SK-N-SH treated with all-trans-retinoic acid at 6 μM for 48 hours (cell line): ENCODE measurements at regions not wholly inside any gene's neighbourhood (a gene's known extent, or its start where the extent isn't known, plus 50 kb on each side); places are given as distances from the start of the nearest gene placed in this dataset.
"Not testable (repeated sequence)": the region's sequence is repeated elsewhere in the genome, so short reads cannot be mapped to it uniquely, and the experiment has no call there.

ENCODE experiments used
- ATAC-seq: fragments of 200-7000 bp; cut with Tn5 transposase; 3 replicates; pipeline ENCODE4 v1.9.1; 2020; ENCODE audit warnings: mild to moderate bottlenecking, moderate library complexity
- ARNTL ChIP-seq: fragments of 450-650 bp; formaldehyde crosslinking; IDR thresholded peaks from 2 replicates; pipeline ENCODE4 v1.5.0; 2020; ENCODE audit warnings: low read depth, mild to moderate bottlenecking, moderate library complexity, borderline replicate concordance
- BACH2 ChIP-seq: fragments of 250-450 bp; sonication (Bioruptor Pico); IDR thresholded peaks from 2 replicates; pipeline ENCODE4 v1.9.0; 2021; ENCODE audit warnings: mild to moderate bottlenecking, borderline replicate concordance
- CSDC2 ChIP-seq: fragments of 250-450 bp; sonication (Bioruptor Pico); IDR thresholded peaks from 2 replicates; pipeline ENCODE4 v1.5.0; 2020; ENCODE audit warnings: mild to moderate bottlenecking, moderate library complexity
- ESRRG ChIP-seq: fragments of 250-450 bp; sonication (Bioruptor Pico); IDR thresholded peaks from 2 replicates; pipeline ENCODE4 v1.6.1; 2021; ENCODE audit warnings: mild to moderate bottlenecking
- OSR1 ChIP-seq: fragments of 250-450 bp; sonication (Bioruptor Pico); IDR thresholded peaks from 2 replicates; pipeline ENCODE4 v1.8.0; 2022; ENCODE audit warnings: moderate library complexity, mild to moderate bottlenecking, inconsistent platforms
- PATZ1 ChIP-seq: fragments of 250-450 bp; sonication (Bioruptor Pico); IDR thresholded peaks from 2 replicates; pipeline ENCODE4 v1.8.0; 2020; ENCODE audit warnings: mild to moderate bottlenecking, moderate library complexity, borderline replicate concordance
- PPARA ChIP-seq: fragments of 250-450 bp; sonication (Bioruptor Pico); IDR thresholded peaks from 2 replicates; pipeline ENCODE4 v1.5.0; 2020; ENCODE audit warnings: mild to moderate bottlenecking, borderline replicate concordance
- RARB ChIP-seq: fragments of 250-450 bp; sonication (Bioruptor Pico); IDR thresholded peaks from 2 replicates; pipeline ENCODE4 v1.8.0; 2021; ENCODE audit warnings: mild to moderate bottlenecking, moderate library complexity
- SNAI2 ChIP-seq: fragments of 250-450 bp; sonication (Bioruptor Pico); IDR thresholded peaks from 2 replicates; pipeline ENCODE4 v1.5.0; 2020; ENCODE audit warnings: mild to moderate bottlenecking, moderate library complexity
- TCF4 ChIP-seq: fragments of 250-450 bp; sonication (Bioruptor Pico); IDR thresholded peaks from 2 replicates; pipeline ENCODE4 v1.8.0; 2021; ENCODE audit warnings: mild to moderate bottlenecking, moderate library complexity, borderline replicate concordance
- TOX ChIP-seq: fragments of 250-450 bp; sonication (Bioruptor Pico); IDR thresholded peaks from 2 replicates; pipeline ENCODE4 v1.8.0; 2021; ENCODE audit warnings: mild to moderate bottlenecking, moderate library complexity, borderline replicate concordance
- ZC3H10 ChIP-seq: fragments of 250-450 bp; sonication (Bioruptor Pico); IDR thresholded peaks from 2 replicates; pipeline ENCODE4 v1.5.1; 2021; ENCODE audit warnings: mild to moderate bottlenecking, moderate library complexity
- ZFP3 ChIP-seq: fragments of 250-450 bp; sonication (Bioruptor Pico); IDR thresholded peaks from 2 replicates; pipeline ENCODE4 v1.5.0; 2020; ENCODE audit warnings: mild to moderate bottlenecking, moderate library complexity
- ZFP30 ChIP-seq: fragments of 450-650 bp; formaldehyde crosslinking; IDR thresholded peaks from 2 replicates; pipeline ENCODE4 v1.5.0; 2022; ENCODE audit warnings: mild to moderate bottlenecking, moderate library complexity
- ZNF70 ChIP-seq: fragments of 450-650 bp; formaldehyde crosslinking; IDR thresholded peaks from 2 replicates; pipeline ENCODE4 v1.5.0; 2020; ENCODE audit warnings: mild to moderate bottlenecking, moderate library complexity
- ZNF8 ChIP-seq: fragments of 450-650 bp; formaldehyde crosslinking; IDR thresholded peaks from 2 replicates; pipeline ENCODE4 v1.5.0; 2020; ENCODE audit warnings: mild to moderate bottlenecking, moderate library complexity
- TF ChIP-seq, protein P1 (sequence below): fragments of 250-450 bp; sonication (Bioruptor Pico); IDR thresholded peaks from 2 replicates; pipeline ENCODE4 v1.5.1; 2020; ENCODE audit warnings: low read depth, mild to moderate bottlenecking, moderate library complexity
- TF ChIP-seq, protein P2 (sequence below): fragments of 250-450 bp; sonication (Bioruptor Pico); IDR thresholded peaks from 2 replicates; pipeline ENCODE4 v1.5.0; 2020; ENCODE audit warnings: mild to moderate bottlenecking, moderate library complexity
- TF ChIP-seq, protein P3 (sequence below): fragments of 250-450 bp; sonication (Bioruptor Pico); IDR thresholded peaks from 2 replicates; pipeline ENCODE4 v1.5.1; 2021; ENCODE audit warnings: mild to moderate bottlenecking, moderate library complexity

GRCh38 chr1:234892642-234893041 is 236.0 kb downstream of the TOMM20 start:
- ATAC-seq: no peak
- TF ChIP-seq TCF4 (CRISPR knock-in tag) (no peak), ZFP30 (no peak), PATZ1 (CRISPR knock-in tag) (no peak), ZNF70 (no peak), ESRRG (CRISPR knock-in tag) (no peak)

DNA sequence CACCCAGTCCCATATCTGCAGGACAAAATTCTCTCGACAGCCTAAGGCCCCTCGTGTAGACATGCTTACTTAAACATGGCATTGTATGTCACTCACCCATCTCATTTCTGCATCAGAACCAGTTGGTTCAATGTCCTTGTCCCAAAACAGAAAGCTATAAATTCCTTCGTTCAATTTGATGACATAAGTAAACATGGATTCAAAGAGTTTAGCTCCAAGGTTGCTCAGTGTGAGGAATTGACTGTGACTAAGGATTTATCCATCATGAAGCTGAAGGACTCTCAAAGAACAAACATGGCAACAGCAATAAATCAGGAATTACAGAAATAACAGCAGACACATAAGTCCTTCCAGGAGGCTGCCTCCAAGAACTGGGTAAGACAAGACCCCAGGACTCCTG is 237.2 kb downstream of the TOMM20 start:
- TF ChIP-seq, protein P1, sequence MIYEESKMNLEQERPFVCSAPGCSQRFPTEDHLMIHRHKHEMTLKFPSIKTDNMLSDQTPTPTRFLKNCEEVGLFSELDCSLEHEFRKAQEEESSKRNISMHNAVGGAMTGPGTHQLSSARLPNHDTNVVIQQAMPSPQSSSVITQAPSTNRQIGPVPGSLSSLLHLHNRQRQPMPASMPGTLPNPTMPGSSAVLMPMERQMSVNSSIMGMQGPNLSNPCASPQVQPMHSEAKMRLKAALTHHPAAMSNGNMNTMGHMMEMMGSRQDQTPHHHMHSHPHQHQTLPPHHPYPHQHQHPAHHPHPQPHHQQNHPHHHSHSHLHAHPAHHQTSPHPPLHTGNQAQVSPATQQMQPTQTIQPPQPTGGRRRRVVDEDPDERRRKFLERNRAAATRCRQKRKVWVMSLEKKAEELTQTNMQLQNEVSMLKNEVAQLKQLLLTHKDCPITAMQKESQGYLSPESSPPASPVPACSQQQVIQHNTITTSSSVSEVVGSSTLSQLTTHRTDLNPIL: no peak
- TF ChIP-seq BACH2 (CRISPR knock-in tag) (no peak), ESRRG (CRISPR knock-in tag) (no peak), ZNF8 (CRISPR knock-in tag) (no peak), ZFP3 (CRISPR knock-in tag) (no peak), PATZ1 (CRISPR knock-in tag) (no peak), CSDC2 (CRISPR knock-in tag) (no peak), SNAI2 (CRISPR knock-in tag) (no peak), ZNF70 (no peak), PPARA (CRISPR knock-in tag) (no peak)
- TF ChIP-seq, protein P2, sequence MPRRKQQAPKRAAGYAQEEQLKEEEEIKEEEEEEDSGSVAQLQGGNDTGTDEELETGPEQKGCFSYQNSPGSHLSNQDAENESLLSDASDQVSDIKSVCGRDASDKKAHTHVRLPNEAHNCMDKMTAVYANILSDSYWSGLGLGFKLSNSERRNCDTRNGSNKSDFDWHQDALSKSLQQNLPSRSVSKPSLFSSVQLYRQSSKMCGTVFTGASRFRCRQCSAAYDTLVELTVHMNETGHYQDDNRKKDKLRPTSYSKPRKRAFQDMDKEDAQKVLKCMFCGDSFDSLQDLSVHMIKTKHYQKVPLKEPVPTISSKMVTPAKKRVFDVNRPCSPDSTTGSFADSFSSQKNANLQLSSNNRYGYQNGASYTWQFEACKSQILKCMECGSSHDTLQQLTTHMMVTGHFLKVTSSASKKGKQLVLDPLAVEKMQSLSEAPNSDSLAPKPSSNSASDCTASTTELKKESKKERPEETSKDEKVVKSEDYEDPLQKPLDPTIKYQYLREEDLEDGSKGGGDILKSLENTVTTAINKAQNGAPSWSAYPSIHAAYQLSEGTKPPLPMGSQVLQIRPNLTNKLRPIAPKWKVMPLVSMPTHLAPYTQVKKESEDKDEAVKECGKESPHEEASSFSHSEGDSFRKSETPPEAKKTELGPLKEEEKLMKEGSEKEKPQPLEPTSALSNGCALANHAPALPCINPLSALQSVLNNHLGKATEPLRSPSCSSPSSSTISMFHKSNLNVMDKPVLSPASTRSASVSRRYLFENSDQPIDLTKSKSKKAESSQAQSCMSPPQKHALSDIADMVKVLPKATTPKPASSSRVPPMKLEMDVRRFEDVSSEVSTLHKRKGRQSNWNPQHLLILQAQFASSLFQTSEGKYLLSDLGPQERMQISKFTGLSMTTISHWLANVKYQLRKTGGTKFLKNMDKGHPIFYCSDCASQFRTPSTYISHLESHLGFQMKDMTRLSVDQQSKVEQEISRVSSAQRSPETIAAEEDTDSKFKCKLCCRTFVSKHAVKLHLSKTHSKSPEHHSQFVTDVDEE: no peak
- no peak for ATAC-seq

GRCh38 chr1:234889643-234890042 is 239.0 kb downstream of the TOMM20 start:
- no peak for ATAC-seq

DNA sequence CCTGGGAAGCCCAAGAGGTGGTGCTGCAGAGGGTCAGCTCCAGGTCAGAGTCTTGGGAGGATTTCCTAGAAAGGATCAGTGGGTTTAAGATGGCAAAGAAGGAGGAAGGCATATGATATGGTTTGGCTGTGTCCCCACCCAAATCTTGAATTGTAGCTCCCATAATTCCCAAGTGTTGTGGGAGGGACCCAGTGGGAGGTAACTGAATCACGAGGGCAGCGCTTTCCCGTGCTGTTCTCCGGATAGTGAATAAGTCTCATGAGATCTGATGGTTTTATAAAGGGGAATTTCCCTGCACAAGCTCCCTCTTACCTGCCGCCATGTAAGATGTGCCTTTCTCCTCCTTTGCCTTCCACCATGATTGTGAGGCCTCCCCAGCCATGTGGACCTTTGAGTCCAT is 240.4 kb downstream of the TOMM20 start:
- not testable (repeated sequence) for ATAC-seq

More at GRCh38 chr1:234889643-234890042, 239.0 kb downstream of the TOMM20 start:
- TF ChIP-seq ZFP30 (no peak), PATZ1 (CRISPR knock-in tag) (no peak), SNAI2 (CRISPR knock-in tag) (no peak), ESRRG (CRISPR knock-in tag) (no peak), ARNTL (CRISPR knock-in tag) (no peak), PPARA (CRISPR knock-in tag) (no peak), RARB (no peak), ZNF8 (CRISPR knock-in tag) (no peak), TOX (CRISPR knock-in tag) (no peak), TCF4 (CRISPR knock-in tag) (no peak), ZNF70 (no peak), ZC3H10 (CRISPR knock-in tag) (no peak), OSR1 (CRISPR knock-in tag) (no peak)
- TF ChIP-seq, protein P3, sequence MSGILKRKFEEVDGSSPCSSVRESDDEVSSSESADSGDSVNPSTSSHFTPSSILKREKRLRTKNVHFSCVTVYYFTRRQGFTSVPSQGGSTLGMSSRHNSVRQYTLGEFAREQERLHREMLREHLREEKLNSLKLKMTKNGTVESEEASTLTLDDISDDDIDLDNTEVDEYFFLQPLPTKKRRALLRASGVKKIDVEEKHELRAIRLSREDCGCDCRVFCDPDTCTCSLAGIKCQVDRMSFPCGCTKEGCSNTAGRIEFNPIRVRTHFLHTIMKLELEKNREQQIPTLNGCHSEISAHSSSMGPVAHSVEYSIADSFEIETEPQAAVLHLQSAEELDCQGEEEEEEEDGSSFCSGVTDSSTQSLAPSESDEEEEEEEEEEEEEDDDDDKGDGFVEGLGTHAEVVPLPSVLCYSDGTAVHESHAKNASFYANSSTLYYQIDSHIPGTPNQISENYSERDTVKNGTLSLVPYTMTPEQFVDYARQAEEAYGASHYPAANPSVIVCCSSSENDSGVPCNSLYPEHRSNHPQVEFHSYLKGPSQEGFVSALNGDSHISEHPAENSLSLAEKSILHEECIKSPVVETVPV (CRISPR knock-in tag): no peak
- TF ChIP-seq, protein P1: no peak
